Mesodermal cell (in vitro differentiated cells): ENCODE measurements at regions not wholly inside any gene's neighbourhood (a gene's known extent, or its start where the extent isn't known, plus 50 kb on each side); places are given as distances from the start of the nearest gene placed in this dataset.

Experiments
- H3K27ac ChIP-seq: 2 replicates; pipeline ENCODE4 v1.7.0; 2013; ENCODE audit warnings: mild to moderate bottlenecking, low read depth, low read length, moderate library complexity; ENCODE audit not compliant: severe bottlenecking
- H3K36me3 ChIP-seq: 2 replicates; pipeline ENCODE4 v1.7.1; 2013; ENCODE audit warnings: mild to moderate bottlenecking, low read length, moderate library complexity; ENCODE audit not compliant: control insufficient read depth, insufficient read depth
- H3K4me1 ChIP-seq: one replicate; pipeline ENCODE4 v1.7.1; 2013; ENCODE audit warnings: mild to moderate bottlenecking, low read length; ENCODE audit not compliant: insufficient read depth, control insufficient read depth, poor library complexity, severe bottlenecking
- H3K4me3 ChIP-seq: 2 replicates; pipeline ENCODE4 v1.7.0; 2013; ENCODE audit warnings: low read length, control low read depth, mild to moderate bottlenecking; ENCODE audit not compliant: insufficient read depth, poor library complexity, severe bottlenecking; ENCODE audit errors: extremely low read depth
- H3K9me3 ChIP-seq: 2 replicates; pipeline ENCODE4 v1.7.1; 2013; ENCODE audit warnings: mild to moderate bottlenecking, low read length, moderate library complexity; ENCODE audit not compliant: control insufficient read depth
- WGBS, 2 experiments: methylation state at CpG; one replicate each; pipeline ENCODE4 v1.1.5; 2013; ENCODE audit warnings: missing lambda C conversion rate in 2 of 2; ENCODE audit not compliant: insufficient coverage in 2 of 2; 5-methylcytosine and 5-hydroxymethylcytosine counted together

- no peak overlapping the region for H3K27ac ChIP-seq
- no peaks in the 10 kb centered on the region for H3K36me3 ChIP-seq
- 100% methylated on average over 1 of the region's 1 CpG; no CpG with 5 or more reads in 1 of the 2 experiments for WGBS, 2 experiments
- no peak overlapping the region for H3K4me3 ChIP-seq
- no peaks in the 10 kb centered on the region for H3K4me1 ChIP-seq
- no peaks in the 10 kb centered on the region for H3K9me3 ChIP-seq
These were observed 121.7 kb downstream of the NHLRC3 start for GRCh38 chr13:39159846-39160370.

GRCh38 chr13:39167018-39167417 is 128.8 kb downstream of the NHLRC3 start:
- 63% methylated on average over 3 of the region's 3 CpGs; no CpG with 5 or more reads in 1 of the 2 experiments for WGBS, 2 experiments
- Histone ChIP-seq H3K4me3 (no peak overlapping the region), H3K36me3 (no peaks in the 10 kb centered on the region), H3K4me1 (no peaks in the 10 kb centered on the region), H3K27ac (no peak overlapping the region), H3K9me3 (no peaks in the 10 kb centered on the region)

GRCh38 chr13:39170711-39171110 is 132.5 kb downstream of the NHLRC3 start:
- Histone ChIP-seq H3K36me3 (no peaks in the 10 kb centered on the region), H3K4me1 (no peaks in the 10 kb centered on the region)
- WGBS, 2 experiments, result 90 to 95% methylated on average over 1 to 2 of the region's 2 CpGs

GRCh38 chr13:39185326-39185725 is 147.1 kb downstream of the NHLRC3 start:
- Histone ChIP-seq H3K4me3 (no peak overlapping the region), H3K9me3 (no peaks in the 10 kb centered on the region), H3K4me1 (no peaks in the 10 kb centered on the region), H3K36me3 (no peaks in the 10 kb centered on the region), H3K27ac (no peak overlapping the region)
- 65% methylated on average over 3 of the region's 3 CpGs; no CpG with 5 or more reads in 1 of the 2 experiments for WGBS, 2 experiments

More at GRCh38 chr13:39170711-39171110, 132.5 kb downstream of the NHLRC3 start:
- H3K4me3 ChIP-seq, result no peak overlapping the region
- no peak overlapping the region for H3K27ac ChIP-seq
- H3K9me3 ChIP-seq, result no peaks in the 10 kb centered on the region

GRCh38 chr13:39186205-39186875 is 148.1 kb downstream of the NHLRC3 start:
- no peak overlapping the region for H3K27ac ChIP-seq
- H3K9me3 ChIP-seq, result no peaks in the 10 kb centered on the region
- no peaks in the 10 kb centered on the region for H3K4me1 ChIP-seq
- no CpG with 5 or more reads among the region's 2 CpGs for WGBS, 2 experiments
- H3K36me3 ChIP-seq, result no peaks in the 10 kb centered on the region
- no peak overlapping the region for H3K4me3 ChIP-seq

GRCh38 chr13:39189778-39190177 is 151.5 kb downstream of the NHLRC3 start:
- no peaks in the 10 kb centered on the region for H3K9me3 ChIP-seq
- no peak overlapping the region for H3K27ac ChIP-seq
- no peak overlapping the region for H3K4me3 ChIP-seq
- 100% methylated on average over 1 of the region's 1 CpG; no CpG with 5 or more reads in 1 of the 2 experiments for WGBS, 2 experiments
- H3K36me3 ChIP-seq, result no peaks in the 10 kb centered on the region
- H3K4me1 ChIP-seq, result no peaks in the 10 kb centered on the region

GRCh38 chr13:39196965-39197646 is 158.8 kb downstream of the NHLRC3 start:
- H3K36me3 ChIP-seq, result no peaks in the 10 kb centered on the region
- no peaks in the 10 kb centered on the region for H3K4me1 ChIP-seq
- no peak overlapping the region for H3K27ac ChIP-seq
- WGBS, 2 experiments, result 92 to 100% methylated on average over 2 to 3 of the region's 5 CpGs
- H3K9me3 ChIP-seq, result no peaks in the 10 kb centered on the region
- H3K4me3 ChIP-seq, result no peak overlapping the region

GRCh38 chr13:39197647-39198007 is 159.4 kb downstream of the NHLRC3 start:
- Histone ChIP-seq H3K9me3 (no peaks in the 10 kb centered on the region), H3K27ac (no peak overlapping the region), H3K4me3 (no peak overlapping the region), H3K4me1 (no peaks in the 10 kb centered on the region), H3K36me3 (no peaks in the 10 kb centered on the region)

GRCh38 chr13:39200249-39200910 is 162.1 kb downstream of the NHLRC3 start:
- Histone ChIP-seq H3K36me3 (no peaks in the 10 kb centered on the region), H3K27ac (no peak overlapping the region), H3K9me3 (no peaks in the 10 kb centered on the region), H3K4me3 (no peak overlapping the region), H3K4me1 (no peaks in the 10 kb centered on the region)
- 83 to 93% methylated on average over 2 to 4 of the region's 4 CpGs for WGBS, 2 experiments

GRCh38 chr13:39201180-39201579 is 162.9 kb downstream of the NHLRC3 start:
- H3K27ac ChIP-seq, result peak overlapping the region; percentile 47
- H3K9me3 ChIP-seq, result no peaks in the 10 kb centered on the region
- H3K4me1 ChIP-seq, result no peaks in the 10 kb centered on the region
- 48 to 64% methylated on average over 2 to 3 of the region's 4 CpGs for WGBS, 2 experiments
- H3K4me3 ChIP-seq, result no peak overlapping the region
- H3K36me3 ChIP-seq, result no peaks in the 10 kb centered on the region
